A549 (cell line): ENCODE measurements at regions not wholly inside any gene's neighbourhood (a gene's known extent, or its start where the extent isn't known, plus 50 kb on each side); places are given as distances from the start of the nearest gene placed in this dataset.

Experiments used
- ATAC-seq, 2 experiments: fragments of 200-7000 bp in 1 of 2; fragments of >200 bp in 1 of 2; cut with Nextera tagmentation in 1 of 2; cut with Tn5 transposase in 1 of 2; 3 replicates each; pipeline versions ENCODE4 v1.8.0 to v1.9.1; 2018 to 2020; ENCODE audit warnings: mild to moderate bottlenecking in 1 of 2, moderate library complexity in 1 of 2
- CTCF ChIA-PET: fragments of 300-600 bp; sonication (Branson Sonifier 250); formaldehyde crosslinking; extraction: SDS; loops from one replicate; lab custom pipeline; 2021; ENCODE audit warnings: antibody characterized with exemption, inconsistent platforms; lab: Yijun Ruan, JAX
- POLR2A ChIA-PET: fragments of 350-600 bp; formaldehyde crosslinking; extraction: SDS; loops from one replicate; lab custom pipeline; 2021; ENCODE audit warnings: antibody characterized with exemption, inconsistent platforms; lab: Yijun Ruan, JAX
- DNase-seq, 2 experiments: peaks; one replicate each; pipeline versions ENCODE4 v3.0.0 to v3.0.0-alpha.2; 2011 to 2016; ENCODE audit warnings: low read depth in 1 of 2, low spot score in 1 of 2
- FAIRE-seq: peaks from 2 replicates; lab custom pipeline; 2011; peaks lifted over from hg19 to GRCh38; lab: Jason Lieb, UNC
- H3K27ac ChIP-seq, 2 experiments: fragments of >200 bp; sonication (Bioruptor Twin); formaldehyde crosslinking; 3 replicates each; pipeline ENCODE4 v1.5.1; 2016 to 2017
- H3K4me1 ChIP-seq: fragments of >200 bp; sonication (Bioruptor Twin); formaldehyde crosslinking; 3 replicates; pipeline ENCODE4 v1.6.1; 2016
- H3K4me2 ChIP-seq: fragments of >200 bp; sonication (Bioruptor Twin); formaldehyde crosslinking; 3 replicates; pipeline ENCODE4 v1.6.1; 2016
- H3K4me3 ChIP-seq: fragments of >200 bp; sonication (Bioruptor Twin); formaldehyde crosslinking; 3 replicates; pipeline ENCODE4 v1.5.1; 2016
- H3K9me3 ChIP-seq: fragments of >200 bp; sonication (Bioruptor Twin); formaldehyde crosslinking; 3 replicates; pipeline ENCODE4 v1.6.1; 2016
- BCL3 ChIP-seq: fragments of >200 bp; sonication (Bioruptor Twin); formaldehyde crosslinking; IDR thresholded peaks from 3 replicates; pipeline ENCODE4 v1.6.1; 2016
- CBX2 ChIP-seq: fragments of 200-600 bp; sonication (generic); IDR thresholded peaks from 2 replicates; pipeline ENCODE4 v1.6.1; 2016; ENCODE audit warnings: low read depth, mild to moderate bottlenecking, borderline replicate concordance
- CHD2 ChIP-seq: fragments of 150-350 bp; IDR thresholded peaks from 2 replicates; pipeline ENCODE4 v1.6.1; 2014; ENCODE audit warnings: low read length; ENCODE audit not compliant: partially characterized antibody
- E2F6 ChIP-seq: IDR thresholded peaks from 2 replicates; pipeline ENCODE4 v1.6.1; 2012; ENCODE audit warnings: low read depth, borderline replicate concordance
- ELK1 ChIP-seq: fragments of 150-350 bp; IDR thresholded peaks from 2 replicates; pipeline ENCODE4 v1.6.1; 2014; ENCODE audit warnings: low read depth, mild to moderate bottlenecking, low read length
- ESRRA ChIP-seq: fragments of 150-350 bp; IDR thresholded peaks from 2 replicates; pipeline ENCODE4 v1.6.1; 2014; ENCODE audit warnings: mild to moderate bottlenecking, low read length, borderline replicate concordance
- FOXS1 ChIP-seq: fragments of 250-450 bp; sonication (Bioruptor Pico); IDR thresholded peaks from 2 replicates; pipeline ENCODE4 v1.5.0; 2020; ENCODE audit warnings: mild to moderate bottlenecking, moderate library complexity
- GATA3 ChIP-seq: IDR thresholded peaks from 2 replicates; pipeline ENCODE4 v1.6.1; 2012; ENCODE audit warnings: borderline replicate concordance
- HOXB5 ChIP-seq: fragments of 250-450 bp; sonication (Bioruptor Pico); IDR thresholded peaks from 2 replicates; pipeline ENCODE4 v1.5.0; 2020; ENCODE audit warnings: mild to moderate bottlenecking, moderate library complexity
- MAFK ChIP-seq: fragments of 450-650 bp; IDR thresholded peaks from 2 replicates; pipeline ENCODE4 v1.6.1; 2014; ENCODE audit not compliant: partially characterized antibody
- MAZ ChIP-seq: fragments of 150-350 bp; IDR thresholded peaks from 2 replicates; pipeline ENCODE4 v1.6.1; 2014; ENCODE audit warnings: antibody characterized with exemption, low read depth, low read length, borderline replicate concordance
- MYC ChIP-seq: IDR thresholded peaks from 2 replicates; pipeline ENCODE4 v1.6.1; 2012; ENCODE audit warnings: mild to moderate bottlenecking, inconsistent platforms, low read length, improper control_type of control experiment, borderline replicate concordance
- NFE2L2 ChIP-seq: fragments of 150-350 bp; conservative IDR thresholded peaks from 2 replicates; pipeline ENCODE4 v1.6.1; 2014; ENCODE audit warnings: low read length
- PBX3 ChIP-seq: IDR thresholded peaks from 2 replicates; pipeline ENCODE4 v1.6.1; 2012
- PHF8 ChIP-seq: fragments of 200-600 bp; sonication (generic); IDR thresholded peaks from 2 replicates; pipeline ENCODE4 v1.6.1; 2016; ENCODE audit warnings: low read depth, mild to moderate bottlenecking, antibody characterized with exemption, moderate library complexity, borderline replicate concordance
- POLR2A ChIP-seq: IDR thresholded peaks from 2 replicates; pipeline ENCODE4 v1.6.1; 2012; ENCODE audit warnings: mild to moderate bottlenecking, low read length
- POLR2AphosphoS2 ChIP-seq: conservative IDR thresholded peaks from 2 replicates; pipeline ENCODE4 v1.6.1; 2012; ENCODE audit warnings: low read length, improper control_type of control experiment, inconsistent platforms
- RAD21 ChIP-seq, 2 experiments: fragments of >200 bp in 1 of 2; sonication (Bioruptor Twin) in 1 of 2; formaldehyde crosslinking in 1 of 2; IDR thresholded peaks in 1 of 2; conservative IDR thresholded peaks in 1 of 2; 2 replicates in 1 of 2; 3 replicates in 1 of 2; pipeline ENCODE4 v1.6.1; 2012 to 2018; ENCODE audit warnings: inconsistent platforms in 1 of 2
- RCOR1 ChIP-seq: fragments of 150-350 bp; IDR thresholded peaks from 2 replicates; pipeline ENCODE4 v1.6.1; 2014; ENCODE audit warnings: antibody characterized with exemption, low read length, low read depth
- REST ChIP-seq: fragments of 200-600 bp; sonication (generic); IDR thresholded peaks from 2 replicates; pipeline ENCODE4 v1.6.1; 2016; ENCODE audit warnings: antibody characterized with exemption, mild to moderate bottlenecking, moderate library complexity
- RFX5 ChIP-seq: fragments of 450-650 bp; IDR thresholded peaks from 2 replicates; pipeline ENCODE4 v1.7.1; 2014; ENCODE audit warnings: antibody characterized with exemption, mild to moderate bottlenecking, moderate library complexity
- RNF2 ChIP-seq: fragments of 200-600 bp; sonication (generic); IDR thresholded peaks from 2 replicates; pipeline ENCODE4 v1.6.1; 2016; ENCODE audit warnings: low read depth, mild to moderate bottlenecking, antibody characterized with exemption, moderate library complexity, borderline replicate concordance
- SMC3 ChIP-seq: fragments of >200 bp; sonication (Bioruptor Twin); formaldehyde crosslinking; IDR thresholded peaks from 3 replicates; pipeline ENCODE4 v1.6.1; 2018; ENCODE audit warnings: inconsistent platforms
- ZFP36 ChIP-seq: fragments of 450-650 bp; IDR thresholded peaks from 2 replicates; pipeline ENCODE4 v1.6.1; 2014; ENCODE audit warnings: borderline replicate concordance; ENCODE audit not compliant: partially characterized antibody
- WGBS: methylation state at CpG from one replicate; pipeline ENCODE4 v1.1.6; 2017; ENCODE audit errors: missing lambda C conversion rate; 5-methylcytosine and 5-hydroxymethylcytosine counted together

GRCh38 chr6:55052846-55053245, 121.5 kb upstream of the HCRTR2 start:
- H3K27ac ChIP-seq, result no peak overlapping the region
- ChIA-PET POLR2A (no interaction called here), CTCF (no interaction called here)
- no peak for ATAC-seq
- FAIRE-seq, result no peak
- TF ChIP-seq NFE2L2 (no peak), GATA3 (no peak), BCL3 (no peak), ESRRA (no peak)
- no peaks in the 10 kb centered on the region for H3K9me3 ChIP-seq
- no peak for DNase-seq
- no peaks in the 10 kb centered on the region for H3K4me1 ChIP-seq
- no peak overlapping the region for H3K4me2 ChIP-seq
- no peak overlapping the region for H3K4me3 ChIP-seq

GRCh38 chr6:55058682-55059081, 115.6 kb upstream of the HCRTR2 start:
- POLR2A ChIA-PET, result no interaction called here
- CTCF ChIA-PET, result no interaction called here
- H3K4me1 ChIP-seq, result no peaks in the 10 kb centered on the region
- ATAC-seq (no peak), DNase-seq (no peak), FAIRE-seq (no peak)
- no peak overlapping the region for H3K4me2 ChIP-seq
- H3K27ac ChIP-seq, result no peak overlapping the region
- H3K4me3 ChIP-seq, result no peak overlapping the region
- TF ChIP-seq RCOR1 (no peak), RAD21 (conservative IDR thresholded peaks at IDR 0.05 in 1 of 2, IDR thresholded peaks at IDR 0.05 in 1 of 2) (no peak), PHF8 (no peak), SMC3 (no peak), ZFP36 (no peak), MYC (no peak), BCL3 (no peak), CBX2 (no peak), PBX3 (no peak), FOXS1 (CRISPR knock-in tag) (no peak), POLR2AphosphoS2 (no peak), CHD2 (no peak), ELK1 (no peak), RNF2 (no peak)
- TF ChIP-seq, all 56 proteins: peak for 0
- H3K9me3 ChIP-seq, result no peaks in the 10 kb centered on the region

- POLR2A ChIA-PET, result interaction anchor here (0.6 kb wide), 1 partner anchor 162 kb away, joined by 3 read pairs; no protein-coding TSS in a partner anchor
- no peaks in the 10 kb centered on the region for H3K9me3 ChIP-seq
- TF ChIP-seq SMC3, result no peak
- no peak for TF ChIP-seq MAFK
- no peak for TF ChIP-seq HOXB5 (CRISPR knock-in tag)
- no peak for TF ChIP-seq REST
- no peak for TF ChIP-seq E2F6
- TF ChIP-seq MAZ, result no peak
- TF ChIP-seq RFX5, result no peak
- no peak for TF ChIP-seq POLR2A
- no peak for TF ChIP-seq RNF2
Observed at GRCh38 chr6:55064711-55065420, 109.4 kb upstream of the HCRTR2 start.

More at GRCh38 chr6:55064711-55065420, 109.4 kb upstream of the HCRTR2 start:
- H3K4me1 ChIP-seq, result no peaks in the 10 kb centered on the region
- no peak overlapping the region for H3K27ac ChIP-seq
- no peak overlapping the region for H3K4me2 ChIP-seq
- H3K4me3 ChIP-seq, result no peak overlapping the region
- CTCF ChIA-PET, result interaction anchor here (1.0 to 1.8 kb wide), 3 partner anchors 14 to 1093 kb away, joined by 3 to 4 read pairs (median 4); no protein-coding TSS in a partner anchor
- no peak for DNase-seq
- no peak for ATAC-seq
- 30% methylated on average over 3 of the region's 3 CpGs for WGBS
- no peak for FAIRE-seq
